NB4 (cell line): ENCODE measurements at regions not wholly inside any gene's neighbourhood (a gene's known extent, or its start where the extent isn't known, plus 50 kb on each side); places are given as distances from the start of the nearest gene placed in this dataset.
A peak's percentile ranks its signal among the peaks of the same experiment; 100 is the strongest.

Source experiments
- CTCF ChIP-seq: IDR thresholded peaks from one replicate; pipeline ENCODE4 v1.5.1; 2012; ENCODE audit warnings: low read depth, low read length
- MYC ChIP-seq: IDR thresholded peaks from 2 replicates; pipeline ENCODE4 v1.6.1; 2011; ENCODE audit warnings: low read depth, low read length
- POLR2A ChIP-seq: IDR thresholded peaks from 2 replicates; pipeline ENCODE4 v1.6.1; 2011; ENCODE audit warnings: mild to moderate bottlenecking; ENCODE audit not compliant: insufficient read length; ENCODE audit errors: extremely low read depth

DNA sequence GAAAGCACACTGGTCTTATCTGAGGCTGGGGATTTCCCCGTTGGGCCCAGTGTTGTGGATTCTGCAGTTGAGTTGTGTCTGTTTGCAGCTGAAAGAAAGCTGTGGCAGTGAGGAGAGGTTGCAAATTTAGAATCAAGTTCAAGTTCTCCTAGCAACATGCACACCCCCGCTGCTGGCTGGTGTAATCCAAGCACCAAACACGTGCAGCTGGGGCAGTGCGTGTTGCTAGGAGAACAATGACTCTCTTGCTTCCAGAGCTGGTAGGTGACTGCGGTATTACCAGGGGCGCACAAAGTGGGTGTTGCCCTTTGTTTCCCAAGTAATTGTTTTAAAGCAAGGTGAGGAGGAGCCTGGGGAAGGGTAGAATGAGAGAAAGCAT, 91.5 kb downstream of the IER5 start:
- TF ChIP-seq CTCF, result no peak
- TF ChIP-seq POLR2A, result no peak
- TF ChIP-seq MYC, result peak; percentile 21; the same call in 1 of the 2 replicates
